HG02852 (cell line): ENCODE measurements at regions not wholly inside any gene's neighbourhood (a gene's known extent, or its start where the extent isn't known, plus 50 kb on each side); places are given as distances from the start of the nearest gene placed in this dataset.
"Not testable (repeated sequence)": the region's sequence is repeated elsewhere in the genome, so short reads cannot be mapped to it uniquely, and the experiment has no call there.

ENCODE experiments used
- ATAC-seq: cut with Tn5 transposase; IDR thresholded peaks from one replicate; pipeline ENCODE4 v1.9.1; 2021; ENCODE audit warnings: mild to moderate bottlenecking, moderate library complexity; ENCODE audit not compliant: unreplicated experiment

DNA sequence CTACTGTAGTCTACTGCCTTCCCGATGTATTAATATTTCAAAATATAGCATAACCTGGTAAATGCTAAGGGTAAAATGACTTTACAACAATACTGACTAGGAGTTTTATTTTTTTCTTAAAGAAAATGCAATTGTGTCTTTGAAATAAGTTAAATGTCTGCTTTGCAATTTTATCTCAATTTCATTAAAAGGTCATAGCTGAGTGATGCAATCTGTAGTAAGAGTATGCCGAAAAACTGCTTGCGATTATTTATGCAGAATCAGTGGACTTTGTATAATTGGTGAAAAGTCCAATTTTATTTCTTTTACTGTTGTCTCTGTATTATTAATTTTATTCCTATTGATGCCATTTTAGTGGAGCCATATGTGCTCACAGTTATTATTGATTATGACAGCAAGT lies 1143.6 kb upstream of the EPHA6 start:
- ATAC-seq: no peak

- ATAC-seq: no peak
These were observed 1141.2 kb upstream of the EPHA6 start for GRCh38 chr3:95673215-95673614.

DNA sequence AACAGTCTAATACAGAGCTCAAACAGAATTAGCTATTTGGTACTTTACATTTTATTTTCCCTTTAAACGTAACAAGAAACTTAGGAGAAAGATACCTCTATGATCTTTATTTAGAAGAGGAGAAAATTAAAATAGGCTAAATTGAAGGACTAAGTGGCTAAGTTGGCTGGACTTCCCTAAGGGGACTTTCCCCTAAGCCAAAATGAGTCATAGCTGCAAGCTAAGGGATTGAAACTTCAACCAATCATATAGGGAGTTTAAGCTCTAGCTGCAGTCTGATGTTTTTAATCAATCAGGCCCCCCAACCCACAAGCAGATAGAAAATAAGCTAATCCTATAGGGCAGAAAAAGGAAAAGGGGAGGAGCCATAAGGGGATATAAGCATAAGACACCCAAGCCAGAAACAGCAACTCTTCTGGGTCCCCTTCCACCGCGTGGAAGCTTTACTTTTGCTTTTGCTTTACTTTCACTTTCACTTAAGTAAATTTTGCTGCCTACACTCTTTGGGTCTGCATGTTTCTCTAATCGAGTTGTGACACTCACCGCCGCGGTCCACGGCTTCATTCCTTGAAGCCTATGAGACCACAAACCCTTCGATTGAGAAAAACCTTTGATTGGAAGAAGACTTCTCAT lies 1108.5 kb upstream of the EPHA6 start:
- peak; percentile 81 for ATAC-seq

GRCh38 chr3:95707268-95707667 lies 1107.1 kb upstream of the EPHA6 start:
- ATAC-seq: no peak

DNA sequence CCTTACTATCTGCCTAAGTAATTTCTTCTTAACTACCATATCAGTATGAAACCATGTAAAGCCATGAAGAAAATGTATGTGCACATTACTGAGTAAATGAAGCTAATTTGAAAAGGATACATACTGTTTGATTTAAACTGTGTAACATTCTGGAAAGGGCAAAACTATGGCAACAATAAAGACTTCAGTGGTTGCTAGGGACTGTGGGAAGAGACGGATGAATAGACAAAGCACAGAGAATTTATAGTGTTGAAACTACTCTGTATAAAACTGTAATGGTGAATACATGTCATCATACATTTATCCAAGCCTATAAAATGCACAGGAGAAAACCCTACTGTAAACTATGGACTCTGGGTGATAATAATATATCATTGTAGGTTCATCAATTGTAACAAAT lies 1103.7 kb upstream of the EPHA6 start:
- no peak for ATAC-seq

GRCh38 chr3:95711789-95712188 lies 1102.6 kb upstream of the EPHA6 start:
- no peak for ATAC-seq

GRCh38 chr3:95715128-95715527 lies 1099.3 kb upstream of the EPHA6 start:
- no peak for ATAC-seq

- no peak for ATAC-seq
These were observed 1097.3 kb upstream of the EPHA6 start for GRCh38 chr3:95717048-95717447.

DNA sequence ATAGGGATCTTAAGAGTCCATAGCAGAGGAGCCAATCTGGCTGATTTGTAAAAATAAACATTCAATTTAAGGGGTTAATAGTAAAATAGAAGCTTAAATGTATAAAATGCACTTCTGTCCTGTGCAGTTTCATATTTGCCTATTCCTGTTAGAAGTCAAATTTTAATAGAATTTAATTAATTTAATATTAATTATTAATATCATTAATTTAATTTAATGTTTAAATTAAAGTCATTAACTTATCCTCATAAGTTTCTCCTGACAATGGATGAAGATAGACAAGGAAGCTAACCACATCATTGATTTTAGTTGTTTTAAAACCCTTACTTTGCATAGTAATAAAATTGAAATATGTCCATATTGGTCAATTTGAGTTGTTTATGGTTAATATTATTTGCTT lies 1096.2 kb upstream of the EPHA6 start:
- ATAC-seq: no peak

GRCh38 chr3:95719481-95719880 lies 1094.9 kb upstream of the EPHA6 start:
- no peak for ATAC-seq

GRCh38 chr3:95721938-95722337 lies 1092.5 kb upstream of the EPHA6 start:
- peak; percentile 95 for ATAC-seq

DNA sequence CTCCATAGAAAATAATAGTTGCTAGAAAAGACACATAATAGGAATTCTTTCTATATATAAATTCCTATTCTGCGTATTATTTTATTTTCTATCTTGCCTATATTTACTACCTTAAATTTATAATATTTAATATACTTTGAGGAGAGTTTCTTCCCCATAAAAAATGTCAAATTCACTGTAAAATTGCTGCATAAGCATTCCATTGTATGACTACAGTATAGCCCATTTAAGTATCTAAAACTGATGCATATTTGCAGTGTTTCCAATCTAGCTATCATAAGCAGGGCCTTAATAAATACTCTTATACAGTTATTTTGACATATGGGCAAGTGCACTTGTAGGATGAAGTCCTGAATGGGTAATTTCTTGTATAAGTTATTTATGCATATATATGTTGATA lies 1088.6 kb upstream of the EPHA6 start:
- no peak for ATAC-seq

DNA sequence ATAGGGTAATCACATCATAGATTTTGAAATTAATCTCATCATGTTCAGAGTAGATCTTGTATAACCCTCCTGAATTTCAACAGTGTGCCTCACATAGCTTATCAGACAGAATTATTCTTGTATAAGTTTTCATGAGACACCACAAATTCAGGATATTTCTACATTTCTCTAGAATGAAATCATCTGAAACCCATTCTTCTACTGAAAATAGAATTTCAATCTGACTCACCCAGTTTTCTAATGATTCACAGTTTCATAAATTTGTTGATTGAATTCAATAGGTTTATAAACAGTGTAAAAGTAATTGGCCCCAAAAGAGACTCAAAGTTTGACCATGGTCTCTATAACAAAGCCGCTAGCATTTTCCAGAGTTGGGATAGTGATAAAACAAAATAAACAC lies 1082.6 kb upstream of the EPHA6 start:
- ATAC-seq: no peak

GRCh38 chr3:95733336-95733735 lies 1081.1 kb upstream of the EPHA6 start:
- no peak for ATAC-seq

DNA sequence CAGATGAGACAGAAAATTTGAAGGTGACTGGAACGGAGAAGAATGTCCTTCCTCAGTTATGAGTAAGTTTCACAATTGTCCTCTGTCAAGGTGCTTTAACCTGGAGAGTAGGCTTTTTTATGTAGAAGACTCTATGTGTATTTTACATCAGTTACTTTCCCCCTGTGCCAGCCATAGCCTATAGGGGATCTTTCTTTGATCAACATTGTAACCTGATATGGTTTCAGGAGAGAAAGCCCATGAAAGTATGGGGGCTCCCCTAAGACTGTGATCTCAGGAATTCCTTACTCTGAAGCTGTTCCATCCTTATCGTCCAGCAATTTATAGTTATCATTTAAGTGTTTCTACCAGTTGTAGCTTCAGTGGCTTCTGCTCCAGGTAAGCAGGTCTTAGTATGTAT lies 1076.3 kb upstream of the EPHA6 start:
- no peak for ATAC-seq

- ATAC-seq: not testable (repeated sequence)
These were observed 1069.5 kb upstream of the EPHA6 start for GRCh38 chr3:95744896-95745295.

- no peak for ATAC-seq
These were observed 1064.3 kb upstream of the EPHA6 start for GRCh38 chr3:95750097-95750496.

- no peak for ATAC-seq
These were observed 1062.9 kb upstream of the EPHA6 start for GRCh38 chr3:95751509-95751908.

- ATAC-seq: no peak
These were observed 1062.2 kb upstream of the EPHA6 start for GRCh38 chr3:95752199-95752598.

DNA sequence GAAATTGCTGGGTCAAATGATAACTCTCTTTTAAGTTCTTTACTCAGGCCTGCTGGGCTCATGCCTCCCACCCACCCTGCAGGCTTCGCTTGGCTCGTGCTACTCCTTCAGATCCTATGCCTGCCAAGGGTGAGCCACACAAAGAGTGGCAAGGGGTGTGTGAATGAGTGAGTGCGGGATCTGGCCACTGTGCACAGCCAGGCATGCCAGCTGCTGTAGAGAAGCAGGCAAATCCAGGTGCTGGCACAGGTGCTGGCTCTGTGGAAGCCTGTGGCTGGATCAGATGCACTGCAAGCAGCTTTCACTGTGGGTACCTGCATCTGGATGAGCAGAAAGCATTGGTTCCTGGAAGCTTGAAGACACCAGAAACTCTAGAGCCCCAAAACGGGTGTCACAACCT lies 1055.7 kb upstream of the EPHA6 start:
- ATAC-seq: no peak

- ATAC-seq: no peak
These were observed 1054.6 kb upstream of the EPHA6 start for GRCh38 chr3:95759614-95760301.

GRCh38 chr3:95775486-95776094 lies 1038.8 kb upstream of the EPHA6 start:
- no peak for ATAC-seq
